ENCODE measurements at regions not wholly inside any gene's neighbourhood (a gene's known extent, or its start where the extent isn't known, plus 50 kb on each side); places are given as distances from the start of the nearest gene placed in this dataset.
A peak's percentile ranks its signal among the peaks of the same experiment; 100 is the strongest.
"Not testable (repeated sequence)": the region's sequence is repeated elsewhere in the genome, so short reads cannot be mapped to it uniquely, and the experiment has no call there.

DNA sequence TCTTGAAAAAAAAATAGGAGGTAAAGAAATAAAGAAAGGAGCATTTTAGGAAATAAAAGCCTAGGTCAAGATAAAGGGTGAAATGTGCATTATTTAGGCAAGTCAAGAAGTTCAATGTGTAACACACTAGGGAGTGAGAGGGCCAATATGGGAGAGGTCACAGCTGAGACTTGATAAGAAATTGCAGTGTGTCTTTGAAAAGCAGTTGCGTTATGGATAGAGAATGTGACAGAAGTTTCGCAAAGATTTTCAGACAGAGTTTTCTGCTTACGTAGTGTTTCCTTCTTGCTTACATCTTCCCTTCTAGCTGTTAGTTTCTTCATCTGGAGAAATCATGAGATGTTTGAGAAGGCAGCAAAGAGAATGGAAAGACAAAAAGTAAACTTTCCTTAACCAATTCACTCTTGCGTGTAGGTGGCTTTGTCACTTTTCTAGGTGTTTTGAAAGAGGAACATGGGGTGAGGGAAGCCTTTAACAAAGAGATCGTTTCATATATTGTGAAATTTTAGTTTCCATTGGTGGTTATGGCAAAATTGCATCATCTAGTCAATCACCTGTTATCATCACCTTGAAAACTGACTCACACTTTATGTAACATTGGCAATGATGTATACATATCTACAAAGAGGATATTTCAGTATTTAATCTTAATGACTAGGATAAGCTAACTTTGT, 975.5 kb downstream of the OLFM4 start:
- DNase-seq (ENCODE audit: low spot score): no peak

DNA sequence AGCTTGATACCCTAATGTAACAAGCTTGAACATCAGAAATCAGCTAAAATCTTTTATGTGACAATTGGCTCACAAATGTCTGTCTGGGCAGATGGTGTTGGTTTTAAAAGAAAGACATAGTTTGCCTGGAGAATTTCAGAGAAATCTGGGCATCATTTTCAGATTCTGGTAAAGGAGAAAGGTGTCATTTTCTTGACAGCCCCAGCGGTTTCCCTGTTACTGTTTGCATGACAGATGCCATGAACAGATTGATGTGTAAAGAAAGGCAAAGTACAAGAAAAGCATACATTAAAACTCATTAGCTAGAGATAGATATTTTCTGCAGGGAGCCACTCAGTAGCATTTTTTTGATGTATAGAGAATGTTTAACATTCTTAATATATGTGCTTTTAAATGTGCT, 987.9 kb downstream of the OLFM4 start:
- DNase-seq (ENCODE audit: low spot score): no peak

DNA sequence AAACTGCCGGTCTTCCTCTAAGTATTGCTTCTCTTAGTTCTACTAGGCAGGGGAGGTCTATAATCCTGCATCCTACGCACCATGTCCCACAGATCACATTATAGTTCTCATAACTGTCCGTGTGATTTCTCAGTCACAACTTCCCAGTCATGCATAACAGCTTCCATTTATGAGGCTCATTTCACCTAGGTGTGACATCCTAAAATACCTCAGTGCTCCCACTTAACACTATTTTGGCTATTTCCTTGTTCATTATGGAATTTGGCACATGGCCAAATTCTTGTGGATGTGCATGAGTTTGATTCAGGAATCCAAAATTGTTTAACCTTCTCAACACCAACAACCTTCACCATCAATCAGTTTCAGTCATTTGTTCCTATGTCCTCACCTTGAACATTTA, 989.9 kb downstream of the OLFM4 start:
- DNase-seq (ENCODE audit: low spot score): peak; percentile 70

DNA sequence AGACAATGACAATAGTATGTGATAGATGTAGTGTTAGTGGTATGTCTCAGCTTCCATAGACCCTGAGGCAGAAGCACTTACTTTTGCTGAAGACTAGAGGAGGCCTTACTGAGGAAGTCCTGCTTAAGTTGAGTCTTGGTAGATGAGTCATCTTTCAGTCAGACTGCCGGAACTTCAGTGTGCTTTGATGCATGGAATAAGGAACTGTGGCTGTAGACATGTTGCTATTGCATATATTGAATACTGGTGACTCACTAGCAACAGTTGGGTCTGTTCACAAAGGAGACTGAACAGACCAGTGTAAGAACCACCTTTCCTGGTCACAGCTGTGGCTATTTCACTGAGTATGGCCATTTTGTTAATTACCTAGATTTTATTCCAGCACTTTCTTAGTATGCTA, 1000.6 kb downstream of the OLFM4 start:
- peak; percentile 98 for DNase-seq (ENCODE audit: low spot score)

DNA sequence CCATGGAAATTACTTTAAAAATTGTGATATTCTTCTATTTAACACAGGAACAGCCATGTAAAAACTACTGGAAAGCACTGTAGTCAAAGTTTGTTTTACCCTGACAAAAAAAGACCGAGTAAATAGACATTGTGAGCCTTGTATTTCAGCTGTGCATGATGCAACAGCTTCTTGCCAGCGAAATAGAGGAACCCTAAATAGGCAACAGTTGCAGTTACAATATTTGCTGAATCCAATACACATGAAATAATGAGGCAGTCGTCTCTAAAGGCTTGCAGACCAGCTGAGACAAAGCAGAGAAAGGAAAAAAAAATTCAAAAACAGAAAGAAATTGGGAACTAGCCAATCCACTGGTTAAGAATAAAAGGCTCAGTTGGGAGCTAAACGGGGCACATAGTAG, 1001.1 kb downstream of the OLFM4 start:
- no peak for DNase-seq (ENCODE audit: low spot score)

GRCh38 chr13:54033323-54033861, 1004.8 kb downstream of the OLFM4 start:
- DNase-seq (ENCODE audit: low spot score): no peak

DNA sequence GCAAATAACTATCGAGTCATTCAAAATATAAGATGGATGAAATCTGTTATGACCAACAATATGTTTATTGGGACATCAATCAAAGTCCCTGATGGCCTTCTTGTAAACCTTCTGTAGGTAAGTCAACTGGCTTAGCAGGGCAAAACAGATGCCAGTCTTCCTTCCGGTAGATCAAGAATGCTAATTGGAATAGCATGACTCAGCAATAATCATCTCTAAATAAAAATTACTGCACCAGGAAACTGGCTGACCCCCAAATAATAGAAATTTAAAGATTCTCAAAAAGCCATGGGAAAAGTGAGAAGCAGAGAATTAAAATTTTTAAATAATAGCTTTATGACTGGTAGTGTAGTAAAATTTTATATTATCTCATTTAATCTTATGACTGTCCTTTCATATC, 1005.4 kb downstream of the OLFM4 start:
- no peak for DNase-seq (ENCODE audit: low spot score)

- not testable (repeated sequence) for DNase-seq (ENCODE audit: low spot score)
These were observed 1028.8 kb downstream of the OLFM4 start for GRCh38 chr13:54057416-54057815.

GRCh38 chr13:54069958-54070357, 1041.3 kb downstream of the OLFM4 start:
- not testable (repeated sequence) for DNase-seq (ENCODE audit: low spot score)

DNA sequence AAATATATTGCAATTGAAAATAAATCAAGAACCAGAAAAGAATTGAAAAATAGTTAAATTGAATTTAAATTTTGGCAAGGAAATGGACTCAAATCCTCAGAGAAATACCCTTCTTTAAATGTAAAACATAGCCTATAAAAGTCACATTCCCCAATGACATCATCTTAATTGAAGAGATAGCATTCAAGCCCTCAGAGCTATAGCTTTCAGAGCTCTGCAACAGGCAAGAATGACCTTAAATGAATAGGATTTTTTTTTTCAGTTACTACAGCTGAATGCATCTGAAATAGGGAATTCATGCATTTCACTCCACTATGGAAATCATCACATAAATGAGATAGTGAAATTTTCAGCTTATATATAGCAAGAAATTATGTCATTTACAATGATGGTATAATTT, 1049.0 kb downstream of the OLFM4 start:
- DNase-seq (ENCODE audit: low spot score): no peak

- no peak for DNase-seq (ENCODE audit: low spot score)
These were observed 1049.8 kb downstream of the OLFM4 start for GRCh38 chr13:54078271-54078870.

DNA sequence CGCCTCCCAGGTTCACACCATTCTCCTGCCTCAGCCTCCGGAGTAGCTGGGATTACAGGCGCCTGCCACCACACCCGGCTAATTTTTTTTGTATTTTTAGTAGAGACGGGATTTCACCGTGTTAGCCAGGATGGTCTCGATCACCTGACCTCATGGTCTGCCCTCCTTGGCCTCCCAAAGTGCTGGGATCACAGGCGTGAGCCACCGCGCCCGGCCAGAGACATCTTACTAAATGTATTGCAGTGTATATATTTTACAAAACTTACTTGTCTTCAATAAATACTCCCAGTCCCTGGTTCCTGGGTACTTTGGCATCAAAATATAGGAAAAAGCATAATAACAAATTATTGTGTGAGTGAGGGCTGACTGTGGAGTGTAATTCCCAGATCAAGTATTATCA, 1053.7 kb downstream of the OLFM4 start:
- not testable (repeated sequence) for DNase-seq (ENCODE audit: low spot score)

GRCh38 chr13:54091884-54092283, 1063.3 kb downstream of the OLFM4 start:
- DNase-seq (ENCODE audit: low spot score): no peak

GRCh38 chr13:54092686-54093085, 1064.1 kb downstream of the OLFM4 start:
- DNase-seq (ENCODE audit: low spot score): no peak

GRCh38 chr13:54110597-54110996, 1082.0 kb downstream of the OLFM4 start:
- no peak for DNase-seq (ENCODE audit: low spot score)

- no peak for DNase-seq (ENCODE audit: low spot score)
These were observed 1096.1 kb downstream of the OLFM4 start for GRCh38 chr13:54124700-54125099.

DNA sequence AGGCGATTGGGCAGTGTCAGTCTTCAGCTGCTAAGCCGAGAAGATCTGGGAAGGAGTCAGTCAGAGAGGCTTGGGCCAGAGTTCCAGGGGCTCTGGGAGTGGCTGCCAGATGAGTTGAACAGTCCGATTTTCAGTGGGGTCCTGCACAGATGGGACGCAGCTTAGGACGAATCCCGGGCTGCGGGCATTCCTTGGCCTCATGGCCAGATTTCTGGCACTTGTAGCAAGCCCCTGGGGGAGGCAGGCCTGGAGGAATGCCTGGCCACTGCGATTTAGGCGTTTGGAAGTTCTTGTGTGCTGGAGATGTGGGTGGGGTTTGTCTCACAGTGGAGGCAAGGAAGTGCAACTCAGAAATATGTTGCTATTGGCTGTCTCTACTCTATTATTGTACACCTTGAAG, 1102.3 kb downstream of the OLFM4 start:
- not testable (repeated sequence) for DNase-seq (ENCODE audit: low spot score)

- not testable (repeated sequence) for DNase-seq (ENCODE audit: low spot score)
These were observed 1102.8 kb downstream of the OLFM4 start for GRCh38 chr13:54131433-54131832.

- DNase-seq (ENCODE audit: low spot score): not testable (repeated sequence)
These were observed 1103.5 kb downstream of the OLFM4 start for GRCh38 chr13:54132127-54132526.

DNA sequence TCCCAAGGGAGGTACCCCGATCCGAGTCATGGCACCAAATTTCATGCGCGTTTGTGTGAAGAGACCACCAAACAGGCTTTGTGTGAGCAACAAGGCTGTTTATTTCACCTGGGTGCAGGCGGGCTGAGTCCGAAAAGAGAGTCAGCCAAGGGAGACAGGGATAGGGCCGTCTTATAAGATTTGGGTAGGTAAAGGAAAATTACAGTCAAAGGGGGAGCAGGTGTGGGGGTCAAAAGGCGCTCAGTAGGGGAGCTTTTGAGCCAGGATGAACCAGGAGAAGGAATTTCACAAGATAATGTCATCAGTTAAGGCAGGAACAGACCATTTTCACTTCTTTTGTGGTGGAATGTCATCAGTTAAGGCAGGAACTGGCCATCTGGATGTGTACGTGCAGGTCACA, 1104.1 kb downstream of the OLFM4 start:
- DNase-seq (ENCODE audit: low spot score): not testable (repeated sequence)

DNA sequence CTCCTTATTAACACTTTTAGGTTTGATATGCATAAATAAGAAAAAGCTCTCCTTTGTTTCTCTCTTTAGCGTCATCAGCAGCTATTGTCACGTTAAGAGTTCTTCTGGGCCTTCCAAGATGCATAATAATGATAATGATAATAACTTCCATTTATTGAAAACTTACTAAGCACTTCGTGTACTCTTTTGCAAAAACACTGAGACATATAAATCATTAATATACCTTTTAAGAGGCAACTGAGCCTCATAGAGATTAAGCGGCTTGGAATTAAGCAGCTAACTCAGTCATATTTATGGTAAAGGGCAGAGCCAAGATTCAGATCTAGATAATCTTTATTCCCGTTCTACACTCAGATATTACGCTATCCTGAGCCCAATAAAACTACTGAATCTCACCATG, 1105.1 kb downstream of the OLFM4 start:
- no peak for DNase-seq (ENCODE audit: low spot score)

GRCh38 chr13:54144828-54145227, 1116.2 kb downstream of the OLFM4 start:
- no peak for DNase-seq (ENCODE audit: low spot score)

- DNase-seq (ENCODE audit: low spot score): no peak
These were observed 1122.2 kb downstream of the OLFM4 start for GRCh38 chr13:54150851-54151250.

DNA sequence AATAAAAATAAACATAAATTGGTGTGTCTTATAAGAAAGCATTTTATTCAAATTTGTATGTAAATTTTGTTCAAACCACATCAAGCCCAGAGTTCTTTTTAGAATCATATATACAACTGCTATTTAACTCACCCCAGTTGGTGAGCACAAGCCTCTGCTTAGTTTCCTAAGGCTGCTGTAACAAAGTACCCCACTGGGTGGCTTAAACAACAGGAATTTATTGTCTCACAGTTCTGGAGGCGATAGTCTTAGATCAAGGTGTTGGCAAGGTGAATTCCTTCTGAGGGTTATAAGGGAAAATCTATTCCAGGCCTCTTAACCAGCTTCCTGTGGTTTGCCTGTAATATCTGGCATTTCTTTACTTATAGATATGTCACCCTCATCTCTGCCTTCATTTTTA, 1133.5 kb downstream of the OLFM4 start:
- no peak for DNase-seq (ENCODE audit: low spot score)
